GM12874 (cell line): ENCODE measurements at regions not wholly inside any gene's neighbourhood (a gene's known extent, or its start where the extent isn't known, plus 50 kb on each side); places are given as distances from the start of the nearest gene placed in this dataset.

Experiments
- TF ChIP-seq, protein P1 (sequence below): IDR thresholded peaks from 2 replicates; pipeline ENCODE4 v1.5.1; 2011; ENCODE audit warnings: low read depth, mild to moderate bottlenecking, control low read depth, low read length, moderate library complexity; ENCODE audit not compliant: insufficient read depth

DNA sequence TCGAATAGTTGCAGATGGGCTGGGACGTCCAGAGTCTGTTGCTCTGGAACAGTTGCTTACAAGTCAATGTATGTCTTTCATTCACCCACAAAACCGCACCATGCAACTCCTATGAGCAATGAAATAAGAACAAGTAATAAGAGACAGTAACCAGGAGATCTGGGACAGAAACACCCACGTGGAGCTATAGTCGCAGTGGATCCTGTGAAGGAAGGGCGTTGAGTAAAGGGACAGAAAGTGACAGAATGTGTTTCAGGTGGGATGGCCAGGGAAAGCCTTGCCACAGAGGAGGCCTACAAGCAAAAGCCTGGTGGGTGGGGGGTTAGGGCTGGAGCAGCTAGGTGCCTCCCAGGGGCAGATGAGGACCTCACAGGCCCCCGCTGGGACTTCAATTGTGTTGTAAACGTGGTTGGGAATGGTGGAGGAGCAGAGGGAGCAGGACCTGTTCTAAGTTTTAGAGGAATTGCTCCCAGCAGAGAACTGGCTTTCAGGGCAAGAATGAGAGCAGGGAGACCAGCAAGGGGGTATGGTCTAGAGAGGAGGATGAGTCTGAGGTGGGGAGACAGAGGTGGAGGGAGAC is 86.7 kb upstream of the FZD10 start:
- TF ChIP-seq, protein P1, sequence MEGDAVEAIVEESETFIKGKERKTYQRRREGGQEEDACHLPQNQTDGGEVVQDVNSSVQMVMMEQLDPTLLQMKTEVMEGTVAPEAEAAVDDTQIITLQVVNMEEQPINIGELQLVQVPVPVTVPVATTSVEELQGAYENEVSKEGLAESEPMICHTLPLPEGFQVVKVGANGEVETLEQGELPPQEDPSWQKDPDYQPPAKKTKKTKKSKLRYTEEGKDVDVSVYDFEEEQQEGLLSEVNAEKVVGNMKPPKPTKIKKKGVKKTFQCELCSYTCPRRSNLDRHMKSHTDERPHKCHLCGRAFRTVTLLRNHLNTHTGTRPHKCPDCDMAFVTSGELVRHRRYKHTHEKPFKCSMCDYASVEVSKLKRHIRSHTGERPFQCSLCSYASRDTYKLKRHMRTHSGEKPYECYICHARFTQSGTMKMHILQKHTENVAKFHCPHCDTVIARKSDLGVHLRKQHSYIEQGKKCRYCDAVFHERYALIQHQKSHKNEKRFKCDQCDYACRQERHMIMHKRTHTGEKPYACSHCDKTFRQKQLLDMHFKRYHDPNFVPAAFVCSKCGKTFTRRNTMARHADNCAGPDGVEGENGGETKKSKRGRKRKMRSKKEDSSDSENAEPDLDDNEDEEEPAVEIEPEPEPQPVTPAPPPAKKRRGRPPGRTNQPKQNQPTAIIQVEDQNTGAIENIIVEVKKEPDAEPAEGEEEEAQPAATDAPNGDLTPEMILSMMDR, result no peak

DNA sequence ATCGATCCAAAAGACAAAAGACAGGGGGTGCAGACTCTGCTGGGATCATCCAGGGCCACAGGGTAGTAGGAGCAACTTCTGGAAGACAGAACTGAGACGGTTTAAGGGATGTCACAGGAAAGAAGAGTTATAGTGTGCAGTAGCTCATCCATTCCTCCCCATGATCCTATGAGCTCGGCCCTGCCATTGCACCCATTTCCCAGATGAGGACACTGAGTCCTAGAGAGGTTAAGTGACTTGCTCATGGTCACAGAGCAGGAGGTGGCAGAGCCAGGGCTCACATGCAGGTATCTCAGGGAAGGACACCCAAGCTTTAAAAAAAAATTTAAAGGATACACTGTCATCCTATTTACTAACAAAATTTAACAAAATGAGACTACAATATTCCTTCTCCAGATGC is 86.1 kb upstream of the FZD10 start:
- TF ChIP-seq, protein P1, result no peak

DNA sequence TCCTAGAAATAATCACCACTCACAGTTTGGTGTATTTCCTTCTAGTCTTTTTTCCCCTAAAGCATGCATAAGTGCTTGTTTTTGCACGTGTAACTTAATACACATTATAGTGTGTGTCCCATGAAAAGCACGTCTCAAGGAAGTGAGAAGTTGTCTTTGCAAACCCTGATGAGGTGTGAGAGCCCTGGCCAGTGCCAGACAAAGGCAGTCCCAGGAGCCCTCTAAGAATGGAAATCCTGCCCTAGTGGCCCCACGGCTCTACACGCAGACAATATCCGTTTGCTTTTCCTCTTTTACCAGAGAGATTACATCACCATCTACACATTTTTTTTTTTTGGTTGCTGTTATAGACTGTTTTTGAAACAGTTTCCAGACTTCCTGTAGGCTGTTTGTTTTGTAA is 85.5 kb upstream of the FZD10 start:
- TF ChIP-seq, protein P1, result no peak

DNA sequence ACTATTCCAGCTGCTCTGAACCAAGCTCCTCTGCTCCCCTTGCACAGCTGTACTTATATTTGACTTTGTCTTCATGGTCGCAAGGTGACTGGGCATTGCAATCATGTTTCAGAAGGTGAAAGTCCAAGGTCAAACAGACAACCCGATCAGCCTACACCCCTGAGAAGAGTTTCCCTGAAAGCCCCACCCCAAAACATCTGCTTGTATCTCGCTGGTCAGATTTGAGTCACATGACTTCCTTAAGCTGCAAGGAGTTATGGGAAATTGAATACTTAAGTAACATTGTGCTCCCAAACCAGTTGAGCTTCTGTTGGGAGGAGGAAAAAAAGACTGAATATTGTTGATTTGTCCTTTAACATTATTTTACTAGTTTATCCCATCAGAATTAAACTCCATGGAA is 83.4 kb upstream of the FZD10 start:
- TF ChIP-seq, protein P1, result no peak

DNA sequence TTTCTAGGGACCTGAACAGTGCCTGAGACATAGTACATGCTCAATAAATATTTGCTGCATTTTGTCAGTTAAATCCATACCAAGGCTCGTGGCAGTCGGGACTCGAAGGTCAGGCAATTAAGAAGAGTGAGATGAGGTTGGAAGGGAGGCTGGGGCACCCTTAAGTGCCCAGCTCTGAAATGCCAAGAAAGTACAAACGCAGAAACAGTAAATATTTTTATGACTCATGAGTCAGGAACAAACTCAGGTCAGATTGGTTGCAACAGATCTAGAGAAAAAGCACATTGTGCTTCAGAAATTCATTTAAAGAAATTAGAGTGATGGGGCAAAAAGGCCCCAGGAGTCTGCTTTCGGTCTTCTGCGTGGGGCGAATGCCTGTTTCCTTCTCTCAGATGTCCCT is 83.0 kb upstream of the FZD10 start:
- TF ChIP-seq, protein P1, result no peak

- TF ChIP-seq, protein P1, result no peak
These were observed 82.1 kb upstream of the FZD10 start for GRCh38 chr12:130080205-130080604.

- TF ChIP-seq, protein P1, result no peak
These were observed 81.0 kb upstream of the FZD10 start for GRCh38 chr12:130081117-130081805.
